ENCODE measurements at regions not wholly inside any gene's neighbourhood (a gene's known extent, or its start where the extent isn't known, plus 50 kb on each side); places are given as distances from the start of the nearest gene placed in this dataset.

DNA sequence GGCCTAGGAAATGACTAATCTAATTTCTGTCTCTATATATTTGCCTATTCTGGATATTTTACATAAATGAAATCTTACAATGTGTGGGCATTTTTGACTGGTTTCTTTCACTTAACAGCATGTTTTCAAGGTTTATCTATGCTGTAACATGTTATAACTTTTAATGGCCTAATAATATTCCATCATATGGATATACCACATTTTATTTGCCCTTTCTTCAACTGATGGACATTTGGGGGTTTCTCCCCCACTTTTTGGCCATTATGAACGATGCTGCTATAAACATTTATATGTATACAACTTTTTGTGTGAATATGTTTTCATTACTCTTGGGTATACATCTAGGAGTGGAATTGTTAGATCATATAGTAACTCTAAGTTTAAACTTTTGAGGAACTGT lies 357.3 kb upstream of the ADAMTS9 start:
- no peaks in the 10 kb centered on the region for H3K27me3 ChIP-seq (replicated peaks; ENCODE audit: control insufficient read depth, insufficient read depth, low read length)
- no TSS peak for BruUV-seq (replicated peaks)
- CTCF ChIA-PET: no interaction called here
- Mint-ChIP-seq H3K27me3 (ENCODE audit: insufficient read depth, unreplicated experiment) (no peaks in the 10 kb centered on the region), H3K27ac (ENCODE audit: unreplicated experiment) (no peak overlapping the region), H3K36me3 (ENCODE audit: insufficient read depth, unreplicated experiment) (no peaks in the 10 kb centered on the region), H3K4me3 (ENCODE audit: unreplicated experiment) (no peak overlapping the region), H3K4me1 (ENCODE audit: low read depth, unreplicated experiment) (peaks cover under 1% of the 10 kb centered on the region), H3K9me3 (ENCODE audit: unreplicated experiment) (peaks cover 37% of the 10 kb centered on the region)
- TF ChIP-seq, protein P1, sequence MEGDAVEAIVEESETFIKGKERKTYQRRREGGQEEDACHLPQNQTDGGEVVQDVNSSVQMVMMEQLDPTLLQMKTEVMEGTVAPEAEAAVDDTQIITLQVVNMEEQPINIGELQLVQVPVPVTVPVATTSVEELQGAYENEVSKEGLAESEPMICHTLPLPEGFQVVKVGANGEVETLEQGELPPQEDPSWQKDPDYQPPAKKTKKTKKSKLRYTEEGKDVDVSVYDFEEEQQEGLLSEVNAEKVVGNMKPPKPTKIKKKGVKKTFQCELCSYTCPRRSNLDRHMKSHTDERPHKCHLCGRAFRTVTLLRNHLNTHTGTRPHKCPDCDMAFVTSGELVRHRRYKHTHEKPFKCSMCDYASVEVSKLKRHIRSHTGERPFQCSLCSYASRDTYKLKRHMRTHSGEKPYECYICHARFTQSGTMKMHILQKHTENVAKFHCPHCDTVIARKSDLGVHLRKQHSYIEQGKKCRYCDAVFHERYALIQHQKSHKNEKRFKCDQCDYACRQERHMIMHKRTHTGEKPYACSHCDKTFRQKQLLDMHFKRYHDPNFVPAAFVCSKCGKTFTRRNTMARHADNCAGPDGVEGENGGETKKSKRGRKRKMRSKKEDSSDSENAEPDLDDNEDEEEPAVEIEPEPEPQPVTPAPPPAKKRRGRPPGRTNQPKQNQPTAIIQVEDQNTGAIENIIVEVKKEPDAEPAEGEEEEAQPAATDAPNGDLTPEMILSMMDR (IDR thresholded peaks at IDR 0.05; ENCODE audit: insufficient read depth in 1 of 2, low read depth in 1 of 2, low read length in 1 of 2, severe bottlenecking in 1 of 2, unreplicated experiment in 1 of 2): no peak
- H3K4me1 ChIP-seq: peaks cover 7% of the 10 kb centered on the region
- POLR2A ChIA-PET: no interaction called here
- H3K9me3 ChIP-seq: peaks cover 13% of the 10 kb centered on the region
- DNase-seq: no peak
- H3K4me3 ChIP-seq (ENCODE audit: low read depth, low read length): no peak overlapping the region
- H3K36me3 ChIP-seq (ENCODE audit: control insufficient read depth, insufficient read depth, low read length): no peaks in the 10 kb centered on the region
- intact Hi-C loops (cut with micrococcal nuclease; ENCODE audit: unreplicated experiment): no loop called here

DNA sequence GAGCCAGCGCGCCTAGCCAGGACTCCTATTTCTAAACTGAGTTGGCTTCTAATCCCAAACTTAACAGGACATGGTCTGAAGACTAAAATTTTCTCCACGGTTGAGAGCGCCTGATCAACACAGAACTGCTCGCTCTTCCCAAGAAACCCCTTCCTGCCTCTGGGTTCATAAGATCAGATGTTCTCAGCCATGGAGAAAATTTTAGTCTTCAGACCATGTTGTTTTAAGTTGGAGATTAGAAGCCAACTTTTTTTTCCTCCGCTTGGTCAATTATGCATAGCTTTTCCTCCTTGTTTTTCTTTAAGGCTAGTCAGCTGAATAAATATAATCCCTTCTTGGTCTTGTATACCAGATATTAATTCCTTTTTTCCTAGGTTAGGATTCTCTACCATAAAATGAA lies 356.6 kb upstream of the ADAMTS9 start:
- no peak overlapping the region for H3K27ac Mint-ChIP-seq (ENCODE audit: unreplicated experiment)
- H3K9me3 Mint-ChIP-seq (ENCODE audit: unreplicated experiment): peaks cover 30% of the 10 kb centered on the region
- POLR2A ChIA-PET: no interaction called here
- H3K4me3 Mint-ChIP-seq (ENCODE audit: unreplicated experiment): no peak overlapping the region
- H3K27me3 Mint-ChIP-seq (ENCODE audit: insufficient read depth, unreplicated experiment): no peaks in the 10 kb centered on the region
- Histone ChIP-seq H3K4me3 (ENCODE audit: low read depth, low read length) (no peak overlapping the region), H3K4me1 (peaks cover 10% of the 10 kb centered on the region), H3K27me3 (replicated peaks; ENCODE audit: control insufficient read depth, insufficient read depth, low read length) (no peaks in the 10 kb centered on the region), H3K36me3 (ENCODE audit: control insufficient read depth, insufficient read depth, low read length) (no peaks in the 10 kb centered on the region), H3K9me3 (peaks cover 12% of the 10 kb centered on the region; the same call in 1 of the 2 replicates)
- no peaks in the 10 kb centered on the region for H3K36me3 Mint-ChIP-seq (ENCODE audit: insufficient read depth, unreplicated experiment)
- TF ChIP-seq, protein P1 (IDR thresholded peaks at IDR 0.05; ENCODE audit: insufficient read depth in 1 of 2, low read depth in 1 of 2, low read length in 1 of 2, severe bottlenecking in 1 of 2, unreplicated experiment in 1 of 2): no peak
- CTCF ChIA-PET: no interaction called here
- peaks cover 8% of the 10 kb centered on the region for H3K4me1 Mint-ChIP-seq (ENCODE audit: low read depth, unreplicated experiment)
- BruUV-seq (replicated peaks): no TSS peak
- intact Hi-C loops (cut with micrococcal nuclease; ENCODE audit: unreplicated experiment): no loop called here
- DNase-seq: no peak

DNA sequence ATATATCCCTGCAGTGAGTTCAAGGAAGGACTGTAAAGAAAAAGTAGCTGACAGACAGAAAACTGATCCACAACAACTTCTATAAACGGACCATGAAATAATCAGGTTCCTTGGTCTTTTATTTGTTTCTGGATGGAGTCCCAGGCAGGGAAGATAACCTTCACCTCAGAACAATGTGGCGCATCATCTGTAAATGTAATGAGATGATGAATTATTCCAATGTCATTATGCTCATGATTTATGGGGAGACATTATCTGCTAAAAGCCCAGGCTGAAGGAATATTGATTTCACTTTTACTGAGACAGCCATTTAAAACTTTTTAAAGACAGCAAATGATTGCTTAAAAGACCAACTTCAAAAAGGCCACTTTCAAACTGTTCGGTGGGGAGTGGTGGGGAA lies 354.9 kb upstream of the ADAMTS9 start:
- Histone ChIP-seq H3K36me3 (ENCODE audit: control insufficient read depth, insufficient read depth, low read length) (no peaks in the 10 kb centered on the region; the same call in 1 of the 2 replicates), H3K27me3 (replicated peaks; ENCODE audit: control insufficient read depth, insufficient read depth, low read length) (no peaks in the 10 kb centered on the region), H3K9me3 (peaks cover 12% of the 10 kb centered on the region; the same call in 1 of the 2 replicates), H3K4me1 (peaks cover 20% of the 10 kb centered on the region), H3K4me3 (ENCODE audit: low read depth, low read length) (no peak overlapping the region)
- Mint-ChIP-seq H3K36me3 (ENCODE audit: insufficient read depth, unreplicated experiment) (no peaks in the 10 kb centered on the region), H3K27ac (ENCODE audit: unreplicated experiment) (no peak overlapping the region), H3K27me3 (ENCODE audit: insufficient read depth, unreplicated experiment) (no peaks in the 10 kb centered on the region), H3K9me3 (ENCODE audit: unreplicated experiment) (peaks cover 21% of the 10 kb centered on the region), H3K4me1 (ENCODE audit: low read depth, unreplicated experiment) (peaks cover 18% of the 10 kb centered on the region), H3K4me3 (ENCODE audit: unreplicated experiment) (no peak overlapping the region)
- TF ChIP-seq, protein P1 (IDR thresholded peaks at IDR 0.05; ENCODE audit: insufficient read depth in 1 of 2, low read depth in 1 of 2, low read length in 1 of 2, severe bottlenecking in 1 of 2, unreplicated experiment in 1 of 2): no peak
- intact Hi-C loops (cut with micrococcal nuclease; ENCODE audit: unreplicated experiment): no loop called here
- ChIA-PET CTCF (no interaction called here), POLR2A (no interaction called here)
- DNase-seq: no peak
- no TSS peak for BruUV-seq (replicated peaks)

Data from Caco-2 (cell line).